ENCODE measurements at regions not wholly inside any gene's neighbourhood (a gene's known extent, or its start where the extent isn't known, plus 50 kb on each side); places are given as distances from the start of the nearest gene placed in this dataset.

DNA sequence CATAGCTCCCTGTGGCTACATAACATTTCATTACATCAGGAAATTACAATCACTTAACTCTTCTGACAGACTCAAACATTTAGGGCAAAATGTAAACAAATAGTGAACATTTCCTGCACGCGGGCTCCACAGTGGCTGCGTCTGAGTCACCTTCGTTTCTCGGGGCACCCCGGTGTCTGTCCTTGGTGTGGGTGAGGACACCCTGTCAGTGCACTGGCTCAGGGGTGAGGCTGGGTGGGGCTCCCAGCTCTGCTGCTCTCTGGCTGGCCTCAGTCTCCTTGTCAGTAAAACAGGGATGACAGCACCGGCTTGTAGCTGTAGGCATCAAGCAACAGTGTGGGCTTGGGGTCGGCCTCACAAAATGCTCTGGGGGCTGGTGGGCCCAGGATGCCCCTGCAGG lies 237.1 kb upstream of the SHH start:
- POLR2A ChIA-PET, result no interaction called here
- dilution Hi-C loops (cut with MboI; ENCODE audit: extremely low pct_ligation_motif_present, low sequenced_read_pairs), result no loop called here

More for the DNA sequence above, 237.1 kb upstream of the SHH start:
- TF ChIP-seq FOS (IDR thresholded peaks at IDR 0.05; ENCODE audit: borderline replicate concordance, insufficient read depth, low read length) (no peak), EZH2 (IDR thresholded peaks at IDR 0.05; ENCODE audit: borderline replicate concordance, low read depth, low read length, severe bottlenecking) (no peak), JUN (IDR thresholded peaks at IDR 0.05; ENCODE audit: borderline replicate concordance, insufficient read depth, insufficient read length, low read depth) (no peak), POLR2AphosphoS5 (IDR thresholded peaks at IDR 0.05; ENCODE audit: insufficient read depth, low read depth, low read length) (no peak), MAX (IDR thresholded peaks at IDR 0.05; ENCODE audit: insufficient read depth, insufficient read length) (no peak), POLR2A (IDR thresholded peaks at IDR 0.05; ENCODE audit: low read depth, low read length) (no peak)
- TF ChIP-seq, protein P1, sequence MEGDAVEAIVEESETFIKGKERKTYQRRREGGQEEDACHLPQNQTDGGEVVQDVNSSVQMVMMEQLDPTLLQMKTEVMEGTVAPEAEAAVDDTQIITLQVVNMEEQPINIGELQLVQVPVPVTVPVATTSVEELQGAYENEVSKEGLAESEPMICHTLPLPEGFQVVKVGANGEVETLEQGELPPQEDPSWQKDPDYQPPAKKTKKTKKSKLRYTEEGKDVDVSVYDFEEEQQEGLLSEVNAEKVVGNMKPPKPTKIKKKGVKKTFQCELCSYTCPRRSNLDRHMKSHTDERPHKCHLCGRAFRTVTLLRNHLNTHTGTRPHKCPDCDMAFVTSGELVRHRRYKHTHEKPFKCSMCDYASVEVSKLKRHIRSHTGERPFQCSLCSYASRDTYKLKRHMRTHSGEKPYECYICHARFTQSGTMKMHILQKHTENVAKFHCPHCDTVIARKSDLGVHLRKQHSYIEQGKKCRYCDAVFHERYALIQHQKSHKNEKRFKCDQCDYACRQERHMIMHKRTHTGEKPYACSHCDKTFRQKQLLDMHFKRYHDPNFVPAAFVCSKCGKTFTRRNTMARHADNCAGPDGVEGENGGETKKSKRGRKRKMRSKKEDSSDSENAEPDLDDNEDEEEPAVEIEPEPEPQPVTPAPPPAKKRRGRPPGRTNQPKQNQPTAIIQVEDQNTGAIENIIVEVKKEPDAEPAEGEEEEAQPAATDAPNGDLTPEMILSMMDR (IDR thresholded peaks at IDR 0.05; ENCODE audit: extremely low read depth in 1 of 2, insufficient read depth in 1 of 2, low read depth in 1 of 2, low read length in 2 of 2), result no peak
- no peak overlapping the region for H3K4me3 ChIP-seq (replicated peaks in 1 of 3; ENCODE audit: insufficient read depth in 1 of 3, low read depth in 1 of 3, low read length in 3 of 3)
- H4K20me1 ChIP-seq (replicated peaks; ENCODE audit: control insufficient read depth, extremely low read depth, insufficient read depth, low read length), result no peaks in the 10 kb centered on the region
- intact Hi-C loops (cut with micrococcal nuclease), result no loop called here
- H3K27ac ChIP-seq (ENCODE audit: insufficient read depth, low read depth, low read length), result no peak overlapping the region
- H3K4me1 ChIP-seq (ENCODE audit: control insufficient read depth, extremely low read depth, insufficient read depth, low read length), result no peaks in the 10 kb centered on the region
- FAIRE-seq (no peak), DNase-seq (ENCODE audit: low read depth, low spot score) (no peak)
- CTCF ChIA-PET, result no interaction called here
- no peaks in the 10 kb centered on the region for H3K27me3 ChIP-seq (ENCODE audit: control insufficient read depth in 2 of 2, insufficient read depth in 2 of 2, low read length in 2 of 2)
- H3K36me3 ChIP-seq (ENCODE audit: control insufficient read depth in 2 of 2, extremely low read depth in 1 of 2, insufficient read depth in 2 of 2, low read length in 2 of 2), result no peaks in the 10 kb centered on the region
- no peaks in the 10 kb centered on the region for H3K79me2 ChIP-seq (ENCODE audit: control insufficient read depth, insufficient read depth, low read length)
- H2AFZ ChIP-seq (ENCODE audit: low read depth, low read length), result no peak overlapping the region
- H3K9me3 ChIP-seq (replicated peaks; ENCODE audit: control insufficient read depth, insufficient read depth, low read length), result no peaks in the 10 kb centered on the region
- no peak overlapping the region for H3K4me2 ChIP-seq (ENCODE audit: insufficient read depth, low read length)
- H3K9me1 ChIP-seq (replicated peaks; ENCODE audit: control insufficient read depth, extremely low read depth, insufficient read depth, low read length), result no peaks in the 10 kb centered on the region
- no peak overlapping the region for H3K9ac ChIP-seq (replicated peaks; ENCODE audit: extremely low read depth, insufficient read depth, low read length)
- no TSS peak for BruUV-seq (replicated peaks)
